ENCODE measurements at regions not wholly inside any gene's neighbourhood (a gene's known extent, or its start where the extent isn't known, plus 50 kb on each side); places are given as distances from the start of the nearest gene placed in this dataset.

DNA sequence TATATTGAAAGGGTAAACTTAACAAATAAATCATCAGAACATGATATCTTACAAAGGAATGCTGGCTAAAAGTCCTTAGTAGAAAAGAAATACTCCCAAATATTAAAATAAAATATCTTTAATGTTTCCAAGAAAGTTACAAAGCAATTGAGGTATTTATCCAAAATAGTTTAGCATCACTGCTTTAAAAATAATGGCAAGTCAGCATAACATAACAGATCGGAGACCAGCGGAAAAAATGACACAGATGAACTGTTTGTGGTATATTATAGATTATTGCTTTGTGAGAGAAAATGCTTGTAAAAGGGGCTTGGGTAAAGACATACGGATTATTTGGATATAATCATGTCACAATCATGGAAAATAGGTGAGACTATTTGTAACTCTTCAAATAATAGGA lies 168.5 kb upstream of the TEX13C start:
- Histone ChIP-seq H2BK120ac (replicated peaks; ENCODE audit: low read depth, low read length) (no peak overlapping the region), H4K91ac (replicated peaks; ENCODE audit: insufficient read length, low read length) (no peak overlapping the region), H3K56ac (replicated peaks; ENCODE audit: insufficient read length, low read depth, low read length) (no peak overlapping the region), H3K14ac (ENCODE audit: insufficient read length) (no peak overlapping the region), H3K4ac (replicated peaks; ENCODE audit: insufficient read length, low read depth, low read length) (no peak overlapping the region), H3K23ac (ENCODE audit: insufficient read length) (no peak overlapping the region), H3K4me1 (replicated peaks in 1 of 4; ENCODE audit: control insufficient read depth in 3 of 4, insufficient read depth in 4 of 4, low read length in 3 of 4) (peaks cover 0 to 2% (median 0%) of the 10 kb centered on the region in 4 experiments; a peak in 1 of 7 replicates), H2BK5ac (ENCODE audit: low read depth, low read length) (no peak overlapping the region), H2BK15ac (ENCODE audit: low read length) (no peak overlapping the region), H3K4me2 (ENCODE audit: insufficient read depth in 1 of 2, low read depth in 2 of 2, low read length in 2 of 2) (no peak overlapping the region), H3K18ac (ENCODE audit: extremely low read depth, low read length) (no peak overlapping the region), H4K20me1 (replicated peaks in 1 of 2; ENCODE audit: control insufficient read depth in 1 of 2, insufficient read depth in 2 of 2, low read length in 2 of 2) (no peaks in the 10 kb centered on the region), H3K27ac (ENCODE audit: low read depth, low read length) (no peak overlapping the region), H4K8ac (ENCODE audit: extremely low read depth, insufficient read depth, low read length) (no peak overlapping the region), H2BK12ac (ENCODE audit: low read depth, low read length) (no peak overlapping the region), H3K9ac (replicated peaks in 1 of 4; ENCODE audit: extremely low read depth in 1 of 4, low read depth in 3 of 4, low read length in 3 of 4) (no peak overlapping the region), H2AK5ac (ENCODE audit: low read depth, low read length) (no peak overlapping the region), H3K9me3 (ENCODE audit: insufficient read depth in 2 of 2, low read depth in 1 of 2, low read length in 1 of 2) (no peaks in the 10 kb centered on the region), H3K23me2 (ENCODE audit: low read depth, low read length) (no peaks in the 10 kb centered on the region), H2AFZ (ENCODE audit: low read length) (no peak overlapping the region), H3K79me1 (ENCODE audit: low read depth, low read length) (no peaks in the 10 kb centered on the region), H2BK20ac (ENCODE audit: low read length) (no peak overlapping the region), H3K27me3 (replicated peaks in 1 of 4; ENCODE audit: control insufficient read depth in 3 of 4, extremely low read depth in 1 of 4, insufficient read depth in 3 of 4, low read length in 3 of 4) (no peaks in the 10 kb centered on the region), H3K79me2 (ENCODE audit: control insufficient read depth in 1 of 2, insufficient read depth in 2 of 2, low read length in 2 of 2) (no peaks in the 10 kb centered on the region), H4K5ac (ENCODE audit: insufficient read length, low read depth, low read length) (no peak overlapping the region), H3K4me3 (ENCODE audit: extremely low read depth in 1 of 4, insufficient read depth in 2 of 4, low read depth in 3 of 4, low read length in 4 of 4) (no peak overlapping the region), H3K36me3 (ENCODE audit: control insufficient read depth in 2 of 4, insufficient read depth in 4 of 4, low read length in 3 of 4) (no peaks in the 10 kb centered on the region)
- POLR2A ChIA-PET (ENCODE audit: partially characterized antibody) = no interaction called here
- CTCF ChIA-PET (ENCODE audit: partially characterized antibody) = no interaction called here
- 95% methylated on average over 3 of the region's 3 CpGs; no CpG with 5 or more reads in 1 of the 2 experiments for WGBS, 2 experiments (ENCODE audit: extremely low coverage in 1 of 2, insufficient coverage in 1 of 2, insufficient read length in 1 of 2, insufficient replicate concordance in 2 of 2, low coverage in 1 of 2, low lambda C conversion rate in 2 of 2, missing lambda C conversion rate in 1 of 2)
- DNase-seq (ENCODE audit: low read depth in 1 of 2, low spot score in 2 of 2) (no peak), FAIRE-seq (no peak)
- TF ChIP-seq, protein P1, sequence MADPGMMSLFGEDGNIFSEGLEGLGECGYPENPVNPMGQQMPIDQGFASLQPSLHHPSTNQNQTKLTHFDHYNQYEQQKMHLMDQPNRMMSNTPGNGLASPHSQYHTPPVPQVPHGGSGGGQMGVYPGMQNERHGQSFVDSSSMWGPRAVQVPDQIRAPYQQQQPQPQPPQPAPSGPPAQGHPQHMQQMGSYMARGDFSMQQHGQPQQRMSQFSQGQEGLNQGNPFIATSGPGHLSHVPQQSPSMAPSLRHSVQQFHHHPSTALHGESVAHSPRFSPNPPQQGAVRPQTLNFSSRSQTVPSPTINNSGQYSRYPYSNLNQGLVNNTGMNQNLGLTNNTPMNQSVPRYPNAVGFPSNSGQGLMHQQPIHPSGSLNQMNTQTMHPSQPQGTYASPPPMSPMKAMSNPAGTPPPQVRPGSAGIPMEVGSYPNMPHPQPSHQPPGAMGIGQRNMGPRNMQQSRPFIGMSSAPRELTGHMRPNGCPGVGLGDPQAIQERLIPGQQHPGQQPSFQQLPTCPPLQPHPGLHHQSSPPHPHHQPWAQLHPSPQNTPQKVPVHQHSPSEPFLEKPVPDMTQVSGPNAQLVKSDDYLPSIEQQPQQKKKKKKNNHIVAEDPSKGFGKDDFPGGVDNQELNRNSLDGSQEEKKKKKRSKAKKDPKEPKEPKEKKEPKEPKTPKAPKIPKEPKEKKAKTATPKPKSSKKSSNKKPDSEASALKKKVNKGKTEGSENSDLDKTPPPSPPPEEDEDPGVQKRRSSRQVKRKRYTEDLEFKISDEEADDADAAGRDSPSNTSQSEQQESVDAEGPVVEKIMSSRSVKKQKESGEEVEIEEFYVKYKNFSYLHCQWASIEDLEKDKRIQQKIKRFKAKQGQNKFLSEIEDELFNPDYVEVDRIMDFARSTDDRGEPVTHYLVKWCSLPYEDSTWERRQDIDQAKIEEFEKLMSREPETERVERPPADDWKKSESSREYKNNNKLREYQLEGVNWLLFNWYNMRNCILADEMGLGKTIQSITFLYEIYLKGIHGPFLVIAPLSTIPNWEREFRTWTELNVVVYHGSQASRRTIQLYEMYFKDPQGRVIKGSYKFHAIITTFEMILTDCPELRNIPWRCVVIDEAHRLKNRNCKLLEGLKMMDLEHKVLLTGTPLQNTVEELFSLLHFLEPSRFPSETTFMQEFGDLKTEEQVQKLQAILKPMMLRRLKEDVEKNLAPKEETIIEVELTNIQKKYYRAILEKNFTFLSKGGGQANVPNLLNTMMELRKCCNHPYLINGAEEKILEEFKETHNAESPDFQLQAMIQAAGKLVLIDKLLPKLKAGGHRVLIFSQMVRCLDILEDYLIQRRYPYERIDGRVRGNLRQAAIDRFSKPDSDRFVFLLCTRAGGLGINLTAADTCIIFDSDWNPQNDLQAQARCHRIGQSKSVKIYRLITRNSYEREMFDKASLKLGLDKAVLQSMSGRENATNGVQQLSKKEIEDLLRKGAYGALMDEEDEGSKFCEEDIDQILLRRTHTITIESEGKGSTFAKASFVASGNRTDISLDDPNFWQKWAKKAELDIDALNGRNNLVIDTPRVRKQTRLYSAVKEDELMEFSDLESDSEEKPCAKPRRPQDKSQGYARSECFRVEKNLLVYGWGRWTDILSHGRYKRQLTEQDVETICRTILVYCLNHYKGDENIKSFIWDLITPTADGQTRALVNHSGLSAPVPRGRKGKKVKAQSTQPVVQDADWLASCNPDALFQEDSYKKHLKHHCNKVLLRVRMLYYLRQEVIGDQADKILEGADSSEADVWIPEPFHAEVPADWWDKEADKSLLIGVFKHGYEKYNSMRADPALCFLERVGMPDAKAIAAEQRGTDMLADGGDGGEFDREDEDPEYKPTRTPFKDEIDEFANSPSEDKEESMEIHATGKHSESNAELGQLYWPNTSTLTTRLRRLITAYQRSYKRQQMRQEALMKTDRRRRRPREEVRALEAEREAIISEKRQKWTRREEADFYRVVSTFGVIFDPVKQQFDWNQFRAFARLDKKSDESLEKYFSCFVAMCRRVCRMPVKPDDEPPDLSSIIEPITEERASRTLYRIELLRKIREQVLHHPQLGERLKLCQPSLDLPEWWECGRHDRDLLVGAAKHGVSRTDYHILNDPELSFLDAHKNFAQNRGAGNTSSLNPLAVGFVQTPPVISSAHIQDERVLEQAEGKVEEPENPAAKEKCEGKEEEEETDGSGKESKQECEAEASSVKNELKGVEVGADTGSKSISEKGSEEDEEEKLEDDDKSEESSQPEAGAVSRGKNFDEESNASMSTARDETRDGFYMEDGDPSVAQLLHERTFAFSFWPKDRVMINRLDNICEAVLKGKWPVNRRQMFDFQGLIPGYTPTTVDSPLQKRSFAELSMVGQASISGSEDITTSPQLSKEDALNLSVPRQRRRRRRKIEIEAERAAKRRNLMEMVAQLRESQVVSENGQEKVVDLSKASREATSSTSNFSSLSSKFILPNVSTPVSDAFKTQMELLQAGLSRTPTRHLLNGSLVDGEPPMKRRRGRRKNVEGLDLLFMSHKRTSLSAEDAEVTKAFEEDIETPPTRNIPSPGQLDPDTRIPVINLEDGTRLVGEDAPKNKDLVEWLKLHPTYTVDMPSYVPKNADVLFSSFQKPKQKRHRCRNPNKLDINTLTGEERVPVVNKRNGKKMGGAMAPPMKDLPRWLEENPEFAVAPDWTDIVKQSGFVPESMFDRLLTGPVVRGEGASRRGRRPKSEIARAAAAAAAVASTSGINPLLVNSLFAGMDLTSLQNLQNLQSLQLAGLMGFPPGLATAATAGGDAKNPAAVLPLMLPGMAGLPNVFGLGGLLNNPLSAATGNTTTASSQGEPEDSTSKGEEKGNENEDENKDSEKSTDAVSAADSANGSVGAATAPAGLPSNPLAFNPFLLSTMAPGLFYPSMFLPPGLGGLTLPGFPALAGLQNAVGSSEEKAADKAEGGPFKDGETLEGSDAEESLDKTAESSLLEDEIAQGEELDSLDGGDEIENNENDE (IDR thresholded peaks at IDR 0.05; ENCODE audit: insufficient replicate concordance, low read length) = no peak

Measured in H1 (cell line).